ENCODE measurements at regions not wholly inside any gene's neighbourhood (a gene's known extent, or its start where the extent isn't known, plus 50 kb on each side); places are given as distances from the start of the nearest gene placed in this dataset.
"Not testable (repeated sequence)": the region's sequence is repeated elsewhere in the genome, so short reads cannot be mapped to it uniquely, and the experiment has no call there.

DNA sequence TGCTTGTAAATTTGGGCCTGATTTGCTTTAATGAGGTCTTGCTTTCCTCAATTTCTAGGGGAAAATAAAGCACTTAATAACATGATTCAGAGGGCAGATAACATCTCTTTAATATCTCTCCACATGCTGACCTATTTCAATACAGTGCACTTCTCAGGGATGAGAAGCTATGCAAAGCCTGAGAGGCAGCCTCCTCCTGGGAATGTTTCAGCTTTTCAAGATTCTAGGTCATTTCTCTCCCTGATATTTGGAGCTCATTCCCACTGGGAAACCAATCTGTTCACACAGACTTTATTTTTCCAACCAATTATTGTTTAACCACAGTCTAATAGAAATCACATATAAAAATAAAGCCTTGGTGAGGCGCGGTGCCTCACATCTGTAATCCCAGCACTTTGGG is 67.0 kb upstream of the LSAMP start:
- Histone ChIP-seq H3K4me1 (ENCODE audit: control insufficient read depth in 5 of 5, insufficient read depth in 5 of 5, low read length in 5 of 5) (no peaks in the 10 kb centered on the region), H3K9ac (ENCODE audit: insufficient read depth in 1 of 2, low read length in 2 of 2) (no peak overlapping the region), H3K27me3 (ENCODE audit: control insufficient read depth in 3 of 3, insufficient read depth in 3 of 3, low read length in 2 of 3) (no peaks in the 10 kb centered on the region), H3K36me3 (ENCODE audit: control insufficient read depth in 4 of 4, insufficient read depth in 4 of 4, low read length in 4 of 4) (no peaks in the 10 kb centered on the region), H3K4me3 (no peak overlapping the region), H3K9me3 (ENCODE audit: control insufficient read depth in 4 of 4, insufficient read depth in 3 of 4, low read length in 3 of 4) (no peaks in the 10 kb centered on the region), H3K27ac (ENCODE audit: low read depth in 1 of 2, low read length in 1 of 2) (no peak overlapping the region)
- no peak for DNase-seq
- TF ChIP-seq, protein P1, sequence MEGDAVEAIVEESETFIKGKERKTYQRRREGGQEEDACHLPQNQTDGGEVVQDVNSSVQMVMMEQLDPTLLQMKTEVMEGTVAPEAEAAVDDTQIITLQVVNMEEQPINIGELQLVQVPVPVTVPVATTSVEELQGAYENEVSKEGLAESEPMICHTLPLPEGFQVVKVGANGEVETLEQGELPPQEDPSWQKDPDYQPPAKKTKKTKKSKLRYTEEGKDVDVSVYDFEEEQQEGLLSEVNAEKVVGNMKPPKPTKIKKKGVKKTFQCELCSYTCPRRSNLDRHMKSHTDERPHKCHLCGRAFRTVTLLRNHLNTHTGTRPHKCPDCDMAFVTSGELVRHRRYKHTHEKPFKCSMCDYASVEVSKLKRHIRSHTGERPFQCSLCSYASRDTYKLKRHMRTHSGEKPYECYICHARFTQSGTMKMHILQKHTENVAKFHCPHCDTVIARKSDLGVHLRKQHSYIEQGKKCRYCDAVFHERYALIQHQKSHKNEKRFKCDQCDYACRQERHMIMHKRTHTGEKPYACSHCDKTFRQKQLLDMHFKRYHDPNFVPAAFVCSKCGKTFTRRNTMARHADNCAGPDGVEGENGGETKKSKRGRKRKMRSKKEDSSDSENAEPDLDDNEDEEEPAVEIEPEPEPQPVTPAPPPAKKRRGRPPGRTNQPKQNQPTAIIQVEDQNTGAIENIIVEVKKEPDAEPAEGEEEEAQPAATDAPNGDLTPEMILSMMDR (IDR thresholded peaks at IDR 0.05; ENCODE audit: control extremely low read depth, extremely low read depth): no peak
- 93 to 97% methylated on average over 2 of the region's 2 CpGs for whole genome bisulfite sequencing, 2 donors
- ATAC-seq (ENCODE audit: insufficient read depth, low FRiP score): no peak

DNA sequence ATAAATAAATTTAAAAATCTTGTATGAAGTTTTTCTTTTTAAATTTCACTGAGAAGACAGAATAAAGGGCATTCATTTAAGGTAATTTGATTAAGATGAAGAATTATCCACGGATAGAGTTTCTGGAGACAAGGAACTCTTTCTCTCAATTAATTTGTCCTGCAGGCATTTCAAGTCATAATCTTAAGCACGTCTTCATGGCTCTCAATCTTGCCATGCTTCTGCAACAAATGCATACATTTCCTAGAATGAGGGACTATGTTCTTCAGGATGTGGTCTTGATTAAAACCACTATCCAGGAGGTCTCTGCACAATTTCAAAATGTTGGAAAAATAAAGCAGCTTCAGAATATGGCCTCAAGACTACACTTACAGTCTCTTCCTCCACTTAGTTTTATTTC is 67.6 kb upstream of the LSAMP start:
- Histone ChIP-seq H3K4me3 (no peak overlapping the region), H3K4me1 (ENCODE audit: control insufficient read depth in 5 of 5, insufficient read depth in 5 of 5, low read length in 5 of 5) (no peaks in the 10 kb centered on the region), H3K9me3 (ENCODE audit: control insufficient read depth in 4 of 4, insufficient read depth in 3 of 4, low read length in 3 of 4) (no peaks in the 10 kb centered on the region), H3K36me3 (ENCODE audit: control insufficient read depth in 4 of 4, insufficient read depth in 4 of 4, low read length in 4 of 4) (no peaks in the 10 kb centered on the region), H3K9ac (ENCODE audit: insufficient read depth in 1 of 2, low read length in 2 of 2) (no peak overlapping the region), H3K27ac (ENCODE audit: low read depth in 1 of 2, low read length in 1 of 2) (no peak overlapping the region), H3K27me3 (ENCODE audit: control insufficient read depth in 3 of 3, insufficient read depth in 3 of 3, low read length in 2 of 3) (no peaks in the 10 kb centered on the region)
- no peak for ATAC-seq (ENCODE audit: insufficient read depth, low FRiP score)
- 72 to 87% methylated on average over 2 of the region's 2 CpGs for WGBS, 2 donors
- TF ChIP-seq, protein P1 (IDR thresholded peaks at IDR 0.05; ENCODE audit: control extremely low read depth, extremely low read depth): no peak
- DNase-seq: no peak

DNA sequence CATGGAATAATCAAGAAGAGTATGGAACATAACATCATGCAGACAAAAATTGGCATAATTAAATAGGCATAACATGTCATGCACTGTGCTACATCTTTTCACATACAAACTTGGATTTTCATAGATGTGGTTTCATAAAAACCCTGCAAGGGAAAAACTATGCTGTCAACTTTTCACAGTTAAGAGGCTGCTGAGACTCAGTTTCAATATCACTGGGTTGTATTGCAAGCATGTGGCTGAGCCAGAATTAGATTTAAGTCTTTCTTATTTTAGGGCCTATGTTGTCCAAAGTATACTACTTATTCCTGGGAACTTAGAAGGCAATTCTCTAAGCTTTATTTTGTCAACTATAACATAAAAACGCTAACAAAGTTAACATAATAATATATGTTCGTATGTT is 70.7 kb upstream of the LSAMP start:
- H3K4me1 ChIP-seq (ENCODE audit: control insufficient read depth in 5 of 5, insufficient read depth in 5 of 5, low read length in 5 of 5): no peaks in the 10 kb centered on the region
- DNase-seq (no peak), ATAC-seq (ENCODE audit: insufficient read depth, low FRiP score) (no peak)
- H3K4me3 ChIP-seq: no peak overlapping the region
- H3K27me3 ChIP-seq (ENCODE audit: control insufficient read depth in 3 of 3, insufficient read depth in 3 of 3, low read length in 2 of 3): no peaks in the 10 kb centered on the region
- WGBS, 2 donors: 38 to 43% methylated on average over 2 of the region's 2 CpGs
- H3K36me3 ChIP-seq (ENCODE audit: control insufficient read depth in 4 of 4, insufficient read depth in 4 of 4, low read length in 4 of 4): no peaks in the 10 kb centered on the region
- TF ChIP-seq, protein P1 (IDR thresholded peaks at IDR 0.05; ENCODE audit: control extremely low read depth, extremely low read depth): no peak
- H3K27ac ChIP-seq (ENCODE audit: low read depth in 1 of 2, low read length in 1 of 2): no peak overlapping the region
- H3K9me3 ChIP-seq (ENCODE audit: control insufficient read depth in 4 of 4, insufficient read depth in 3 of 4, low read length in 3 of 4): no peaks in the 10 kb centered on the region
- H3K9ac ChIP-seq (ENCODE audit: insufficient read depth in 1 of 2, low read length in 2 of 2): no peak overlapping the region

DNA sequence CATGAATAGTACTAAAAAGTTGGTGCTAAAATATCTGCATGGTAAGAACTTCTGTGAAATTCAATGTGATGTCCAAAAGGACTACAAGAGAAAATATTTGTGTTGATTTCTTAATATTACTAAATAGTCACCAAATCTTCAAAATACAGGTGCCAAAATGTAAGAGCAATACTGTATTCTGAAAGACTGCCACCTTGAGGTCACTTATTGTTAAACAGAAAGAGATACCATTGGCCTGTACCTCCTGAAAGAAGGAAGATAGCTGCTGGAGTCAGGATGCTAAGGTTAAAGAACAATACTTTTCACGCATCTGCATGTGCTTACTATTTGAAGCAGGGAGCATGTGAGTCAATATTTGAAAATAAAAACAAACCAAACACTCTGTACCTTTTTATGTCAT is 72.0 kb upstream of the LSAMP start:
- DNase-seq (no peak), ATAC-seq (ENCODE audit: insufficient read depth, low FRiP score) (no peak)
- no peaks in the 10 kb centered on the region for H3K27me3 ChIP-seq (ENCODE audit: control insufficient read depth in 3 of 3, insufficient read depth in 3 of 3, low read length in 2 of 3)
- no peak overlapping the region for H3K9ac ChIP-seq (ENCODE audit: insufficient read depth in 1 of 2, low read length in 2 of 2)
- H3K36me3 ChIP-seq (ENCODE audit: control insufficient read depth in 4 of 4, insufficient read depth in 4 of 4, low read length in 4 of 4): no peaks in the 10 kb centered on the region
- WGBS, 2 donors: 70 to 86% methylated on average over 1 of the region's 1 CpG
- TF ChIP-seq, protein P1 (IDR thresholded peaks at IDR 0.05; ENCODE audit: control extremely low read depth, extremely low read depth): no peak
- H3K27ac ChIP-seq (ENCODE audit: low read depth in 1 of 2, low read length in 1 of 2): no peak overlapping the region
- H3K4me3 ChIP-seq: no peak overlapping the region
- H3K9me3 ChIP-seq (ENCODE audit: control insufficient read depth in 4 of 4, insufficient read depth in 3 of 4, low read length in 3 of 4): no peaks in the 10 kb centered on the region
- no peaks in the 10 kb centered on the region for H3K4me1 ChIP-seq (ENCODE audit: control insufficient read depth in 5 of 5, insufficient read depth in 5 of 5, low read length in 5 of 5)

DNA sequence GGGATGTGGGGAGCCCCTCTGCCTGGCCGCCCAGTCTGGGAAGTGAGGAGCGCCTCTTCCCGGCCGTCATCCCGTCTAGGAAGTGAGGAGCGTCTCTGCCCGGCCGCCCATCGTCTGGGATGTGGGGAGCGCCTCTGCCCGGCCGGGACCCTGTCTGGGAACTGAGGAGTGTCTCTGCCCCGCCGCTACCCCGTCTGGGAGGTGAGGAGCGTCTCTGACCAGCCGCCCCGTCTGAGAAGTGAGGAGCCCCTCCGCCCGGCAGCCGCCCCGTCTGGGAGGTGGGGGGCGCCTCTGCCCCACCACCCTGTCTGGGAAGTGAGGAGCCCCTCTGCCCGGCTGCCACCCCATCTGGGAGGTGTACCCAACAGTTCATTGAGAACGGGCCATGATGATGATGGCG is 73.8 kb upstream of the LSAMP start:
- not testable (repeated sequence) for H3K36me3 ChIP-seq (ENCODE audit: control insufficient read depth in 4 of 4, insufficient read depth in 4 of 4, low read length in 4 of 4); H3K9me3 ChIP-seq (ENCODE audit: control insufficient read depth in 4 of 4, insufficient read depth in 3 of 4, low read length in 3 of 4); H3K4me3 ChIP-seq; H3K9ac ChIP-seq (ENCODE audit: insufficient read depth in 1 of 2, low read length in 2 of 2); H3K27me3 ChIP-seq (ENCODE audit: control insufficient read depth in 3 of 3, insufficient read depth in 3 of 3, low read length in 2 of 3); DNase-seq; ATAC-seq (ENCODE audit: insufficient read depth, low FRiP score); H3K4me1 ChIP-seq (ENCODE audit: control insufficient read depth in 5 of 5, insufficient read depth in 5 of 5, low read length in 5 of 5); H3K27ac ChIP-seq (ENCODE audit: low read depth in 1 of 2, low read length in 1 of 2)
- WGBS, 2 donors: 90 to 95% methylated on average over 19 to 24 of the region's 26 CpGs

DNA sequence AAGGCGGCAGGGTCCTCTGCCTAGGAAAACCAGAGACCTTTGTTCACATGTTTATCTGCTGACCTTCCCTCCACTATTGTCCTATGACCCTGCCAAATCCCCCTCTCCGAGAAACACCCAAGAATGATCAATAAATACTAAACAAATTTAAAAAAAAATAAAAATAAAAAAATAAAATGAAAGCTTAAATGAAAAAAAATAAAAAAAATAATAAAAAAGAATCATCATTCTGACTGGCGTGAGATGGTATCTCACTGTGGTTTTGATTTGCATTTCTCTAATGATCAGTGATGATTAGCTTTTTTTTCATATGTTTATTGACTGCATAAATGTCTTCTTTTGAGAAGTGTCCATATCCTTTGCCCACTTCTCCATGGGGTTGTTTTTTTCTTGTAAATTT is 74.5 kb upstream of the LSAMP start:
- H3K9me3 ChIP-seq (ENCODE audit: control insufficient read depth in 4 of 4, insufficient read depth in 3 of 4, low read length in 3 of 4); H3K9ac ChIP-seq (ENCODE audit: insufficient read depth in 1 of 2, low read length in 2 of 2); DNase-seq; H3K27ac ChIP-seq (ENCODE audit: low read depth in 1 of 2, low read length in 1 of 2); H3K4me1 ChIP-seq (ENCODE audit: control insufficient read depth in 5 of 5, insufficient read depth in 5 of 5, low read length in 5 of 5); H3K36me3 ChIP-seq (ENCODE audit: control insufficient read depth in 4 of 4, insufficient read depth in 4 of 4, low read length in 4 of 4); H3K4me3 ChIP-seq; H3K27me3 ChIP-seq (ENCODE audit: control insufficient read depth in 3 of 3, insufficient read depth in 3 of 3, low read length in 2 of 3); ATAC-seq (ENCODE audit: insufficient read depth, low FRiP score): not testable (repeated sequence)
- 78 to 92% methylated on average over 2 to 3 of the region's 3 CpGs for WGBS, 2 donors

Measured in lung (tissue), 11 donors.